ENCODE measurements at regions not wholly inside any gene's neighbourhood (a gene's known extent, or its start where the extent isn't known, plus 50 kb on each side); places are given as distances from the start of the nearest gene placed in this dataset.

- TF ChIP-seq POLR2A (IDR thresholded peaks at IDR 0.05), result no peak
- no peak for TF ChIP-seq CTCF (IDR thresholded peaks at IDR 0.05 in 4 of 5, conservative IDR thresholded peaks at IDR 0.05 in 1 of 5)
- no peaks in the 10 kb centered on the region for H3K9me3 ChIP-seq
- H3K27me3 ChIP-seq, result no peaks in the 10 kb centered on the region
- in situ Hi-C loops (cut with MboI; ENCODE audit: low sequenced_read_pairs in 4 of 4) (no loop called here), intact Hi-C loops (cut with DNase I; ENCODE audit: low total_unique reads) (no loop called here)
- H3K4me1 ChIP-seq, result peaks cover 4 to 29% of the 10 kb centered on the region in 2 donors
- H3K27ac ChIP-seq, result no peak overlapping the region
- ATAC-seq (no peak), DNase-seq (no peak)
- no peaks in the 10 kb centered on the region for H3K36me3 ChIP-seq
- H3K4me3 ChIP-seq, result no peak overlapping the region
Measured at GRCh38 chr15:35678774-35679173, 132.8 kb upstream of the DPH6 start.

- H3K27me3 ChIP-seq, result no peaks in the 10 kb centered on the region
- no peaks in the 10 kb centered on the region for H3K9me3 ChIP-seq
- no peak overlapping the region for H3K4me3 ChIP-seq
- DNase-seq (no peak), ATAC-seq (no peak)
- intact Hi-C loops (cut with DNase I; ENCODE audit: low total_unique reads), result no loop called here
- TF ChIP-seq CTCF (IDR thresholded peaks at IDR 0.05 in 4 of 5, conservative IDR thresholded peaks at IDR 0.05 in 1 of 5) (no peak), POLR2A (IDR thresholded peaks at IDR 0.05) (no peak)
- H3K4me1 ChIP-seq, result peaks cover 4 to 26% of the 10 kb centered on the region in 2 donors
- H3K36me3 ChIP-seq, result no peaks in the 10 kb centered on the region
- in situ Hi-C loops (cut with MboI; ENCODE audit: low sequenced_read_pairs in 4 of 4), result no loop called here
- no peak overlapping the region for H3K27ac ChIP-seq
Measured at GRCh38 chr15:35679186-35679585, 133.2 kb upstream of the DPH6 start.

- Histone ChIP-seq H3K9me3 (no peaks in the 10 kb centered on the region), H3K4me1 (peaks cover 0 to 8% of the 10 kb centered on the region in 2 donors), H3K4me3 (no peak overlapping the region), H3K27me3 (no peaks in the 10 kb centered on the region), H3K27ac (no peak overlapping the region), H3K36me3 (no peaks in the 10 kb centered on the region)
- TF ChIP-seq POLR2A (IDR thresholded peaks at IDR 0.05) (no peak), CTCF (IDR thresholded peaks at IDR 0.05 in 4 of 5, conservative IDR thresholded peaks at IDR 0.05 in 1 of 5) (no peak)
- ATAC-seq, result no peak
- in situ Hi-C loops (cut with MboI; ENCODE audit: low sequenced_read_pairs in 4 of 4) (no loop called here), intact Hi-C loops (cut with DNase I; ENCODE audit: low total_unique reads) (no loop called here)
- DNase-seq, result no peak
Measured at GRCh38 chr15:35680951-35681350, 135.0 kb upstream of the DPH6 start.

- Histone ChIP-seq H3K27ac (no peak overlapping the region), H3K4me1 (peaks cover 15 to 18% of the 10 kb centered on the region in 2 donors), H3K36me3 (no peaks in the 10 kb centered on the region), H3K9me3 (no peaks in the 10 kb centered on the region), H3K27me3 (no peaks in the 10 kb centered on the region), H3K4me3 (no peak overlapping the region)
- in situ Hi-C loops (cut with MboI; ENCODE audit: low sequenced_read_pairs in 4 of 4) (no loop called here), intact Hi-C loops (cut with DNase I; ENCODE audit: low total_unique reads) (no loop called here)
- DNase-seq (no peak), ATAC-seq (no peak)
- TF ChIP-seq POLR2A (IDR thresholded peaks at IDR 0.05) (no peak), CTCF (IDR thresholded peaks at IDR 0.05 in 4 of 5, conservative IDR thresholded peaks at IDR 0.05 in 1 of 5) (no peak)
Measured at GRCh38 chr15:35686347-35686746, 140.4 kb upstream of the DPH6 start.

- Histone ChIP-seq H3K4me1 (peaks cover 30 to 43% of the 10 kb centered on the region in 2 donors), H3K27me3 (no peaks in the 10 kb centered on the region), H3K27ac (no peak overlapping the region), H3K9me3 (no peaks in the 10 kb centered on the region), H3K36me3 (no peaks in the 10 kb centered on the region), H3K4me3 (no peak overlapping the region)
- in situ Hi-C loops (cut with MboI; ENCODE audit: low sequenced_read_pairs in 4 of 4) (no loop called here), intact Hi-C loops (cut with DNase I; ENCODE audit: low total_unique reads) (no loop called here)
- TF ChIP-seq CTCF (IDR thresholded peaks at IDR 0.05 in 4 of 5, conservative IDR thresholded peaks at IDR 0.05 in 1 of 5) (no peak), POLR2A (IDR thresholded peaks at IDR 0.05) (no peak)
- ATAC-seq (no peak), DNase-seq (no peak)
Measured at GRCh38 chr15:35689266-35689665, 143.3 kb upstream of the DPH6 start.
